ENCODE measurements at regions not wholly inside any gene's neighbourhood (a gene's known extent, or its start where the extent isn't known, plus 50 kb on each side); places are given as distances from the start of the nearest gene placed in this dataset.

GRCh38 chr9:79824265-79824664 is 252.5 kb downstream of the TLE4 start:
- Histone ChIP-seq H3K36me3 (replicated peaks in 1 of 2; ENCODE audit: control insufficient read depth in 1 of 2, insufficient read depth in 2 of 2, low read length in 2 of 2) (no peaks in the 10 kb centered on the region), H3K27me3 (ENCODE audit: control insufficient read depth in 1 of 2, insufficient read depth in 2 of 2, low read length in 2 of 2) (no peaks in the 10 kb centered on the region), H3K9me3 (ENCODE audit: low read length) (peaks cover 14% of the 10 kb centered on the region; the same call in 1 of the 2 replicates), H3K79me2 (ENCODE audit: insufficient read depth, low read length) (no peaks in the 10 kb centered on the region), H3K4me2 (ENCODE audit: low read depth, low read length) (no peak overlapping the region), H3K4me3 (replicated peaks in 1 of 3; ENCODE audit: insufficient read depth in 1 of 3, low read depth in 2 of 3, low read length in 3 of 3) (no peak overlapping the region), H3K27ac (ENCODE audit: extremely low read length, insufficient read depth, low read length) (no peak overlapping the region), H3K9ac (ENCODE audit: insufficient read depth, low read depth, low read length) (no peak overlapping the region), H4K20me1 (ENCODE audit: insufficient read depth, low read length) (no peaks in the 10 kb centered on the region), H2AFZ (ENCODE audit: low read length) (no peak overlapping the region), H3K4me1 (ENCODE audit: insufficient read depth, low read length) (no peaks in the 10 kb centered on the region)
- ChIA-PET CTCF (ENCODE audit: low intra/inter-chr PET ratio, low total read pairs) (no interaction called here), POLR2A (no interaction called here)
- DNase-seq (ENCODE audit: low spot score) (no peak), ATAC-seq (no peak), FAIRE-seq (no peak)
- WGBS (ENCODE audit: low lambda C conversion rate): 18% methylated on average over 3 of the region's 3 CpGs
- intact Hi-C loops (cut with micrococcal nuclease; ENCODE audit: unreplicated experiment) (no loop called here), in situ Hi-C loops (cut with HindIII; ENCODE audit: extremely low pct_ligation_motif_present, low pct_unique_long_range_greater_than_20kb) (no loop called here)
- TF ChIP-seq FLYWCH1 (CRISPR knock-in tag; IDR thresholded peaks at IDR 0.05) (no peak), ZNF329 (CRISPR knock-in tag; IDR thresholded peaks at IDR 0.05; ENCODE audit: low read depth) (no peak), ZNF331 (CRISPR knock-in tag; IDR thresholded peaks at IDR 0.05) (no peak), NBN (conservative IDR thresholded peaks at IDR 0.05) (no peak), ZNF44 (CRISPR knock-in tag; IDR thresholded peaks at IDR 0.05) (no peak), MTA1 (CRISPR knock-in tag; IDR thresholded peaks at IDR 0.05; ENCODE audit: borderline replicate concordance) (no peak), TFAP4 (IDR thresholded peaks at IDR 0.05; ENCODE audit: borderline replicate concordance, low read depth) (no peak), NFIC (IDR thresholded peaks at IDR 0.05; ENCODE audit: low read length) (no peak), ZNF326 (CRISPR knock-in tag; IDR thresholded peaks at IDR 0.05; ENCODE audit: borderline replicate concordance) (no peak), NONO (IDR thresholded peaks at IDR 0.05) (no peak), NONO (CRISPR knock-in tag; conservative IDR thresholded peaks at IDR 0.05) (no peak), IRF9 (CRISPR knock-in tag; IDR thresholded peaks at IDR 0.05; ENCODE audit: borderline replicate concordance) (no peak), USF2 (IDR thresholded peaks at IDR 0.05; ENCODE audit: low read depth, low read length) (no peak), USF2 (CRISPR knock-in tag; IDR thresholded peaks at IDR 0.05; ENCODE audit: borderline replicate concordance) (no peak), ATF7-NPFF (CRISPR knock-in tag; IDR thresholded peaks at IDR 0.05; ENCODE audit: low read depth) (no peak), NFYB (CRISPR knock-in tag; IDR thresholded peaks at IDR 0.05) (no peak), RAD21 (CRISPR knock-in tag; IDR thresholded peaks at IDR 0.05) (no peak), E2F5 (CRISPR knock-in tag; conservative IDR thresholded peaks at IDR 0.05) (no peak)
- no TSS peak for BruUV-seq (replicated peaks)
